PC-9 (cell line): ENCODE measurements at regions not wholly inside any gene's neighbourhood (a gene's known extent, or its start where the extent isn't known, plus 50 kb on each side); places are given as distances from the start of the nearest gene placed in this dataset.

Source experiments
- BruUV-seq: library from RNA; stranded (reverse); fragments of 400-500 nt; replicated peaks from 2 replicates; lab custom pipeline; 2021; lab: Mats Ljungman, UMichigan
- CTCF ChIA-PET: fragments of 300-600 bp; sonication (Branson Sonifier 250); formaldehyde crosslinking; loops from one replicate; lab custom pipeline; 2022; ENCODE audit warnings: antibody characterized with exemption; lab: Charles Lee
- POLR2A ChIA-PET: fragments of 300-600 bp; sonication (Branson Sonifier 250); formaldehyde crosslinking; loops from one replicate; lab custom pipeline; 2022; ENCODE audit warnings: antibody characterized with exemption; ENCODE audit not compliant: unreplicated experiment; lab: Charles Lee
- DNase-seq, 2 experiments: peaks; one replicate each; pipeline versions ENCODE4 v3.0.0 to v3.0.0-alpha.2; 2015 to 2022; ENCODE audit warnings: mixed read lengths in 1 of 2
- H2AFZ ChIP-seq: fragments of 200-600 bp; sonication (generic); 2 replicates; pipeline ENCODE4 v1.8.1; 2017; ENCODE audit warnings: antibody characterized with exemption
- H3F3A ChIP-seq: fragments of 200-600 bp; sonication (generic); 2 replicates; pipeline ENCODE4 v1.8.1; 2017; ENCODE audit warnings: antibody characterized with exemption, mild to moderate bottlenecking, low read depth; ENCODE audit not compliant: insufficient read depth
- H3K27ac ChIP-seq: fragments of 200-600 bp; sonication (generic); 2 replicates; pipeline ENCODE4 v1.6.1; 2016; ENCODE audit warnings: mixed run types
- H3K27me3 ChIP-seq: fragments of 200-600 bp; sonication (generic); 2 replicates; pipeline ENCODE4 v1.6.1; 2016; ENCODE audit warnings: low read depth, mixed run types; ENCODE audit not compliant: insufficient read depth
- H3K36me3 ChIP-seq: fragments of 200-600 bp; sonication (generic); 2 replicates; pipeline ENCODE4 v1.6.1; 2016; ENCODE audit warnings: low read depth, mixed run types
- H3K4me1 ChIP-seq: fragments of 200-600 bp; sonication (generic); replicated peaks from 2 replicates; pipeline ENCODE4 v1.6.1; 2016; ENCODE audit warnings: mixed run types; ENCODE audit not compliant: insufficient read depth
- H3K4me2 ChIP-seq: fragments of 200-600 bp; sonication (generic); 2 replicates; pipeline ENCODE4 v1.6.1; 2017; ENCODE audit warnings: mixed run types
- H3K4me3 ChIP-seq: fragments of 200-600 bp; sonication (generic); 2 replicates; pipeline ENCODE4 v1.6.1; 2016; ENCODE audit warnings: mixed run types
- H3K79me2 ChIP-seq: fragments of 200-600 bp; sonication (generic); 2 replicates; pipeline ENCODE4 v1.6.1; 2017; ENCODE audit warnings: low read depth, mixed run types
- H3K9me2 ChIP-seq: fragments of 200-600 bp; sonication (generic); 2 replicates; pipeline ENCODE4 v1.8.1; 2017; ENCODE audit warnings: mild to moderate bottlenecking; ENCODE audit not compliant: insufficient read depth
- H3K9me3 ChIP-seq: fragments of 200-600 bp; sonication (generic); 2 replicates; pipeline ENCODE4 v1.8.1; 2016; ENCODE audit warnings: low read depth; ENCODE audit not compliant: insufficient read depth
- H4K20me1 ChIP-seq: fragments of 200-600 bp; sonication (generic); 2 replicates; pipeline ENCODE4 v1.8.1; 2017; ENCODE audit not compliant: insufficient read depth
- CTCF ChIP-seq: fragments of 200-600 bp; sonication (generic); conservative IDR thresholded peaks from 2 replicates; pipeline ENCODE4 v1.6.1; 2017; ENCODE audit warnings: mixed run types, antibody characterized with exemption, mild to moderate bottlenecking, moderate library complexity
- EZH2 ChIP-seq: fragments of 200-600 bp; sonication (generic); IDR thresholded peaks from 2 replicates; pipeline ENCODE4 v1.8.0; 2017; ENCODE audit warnings: antibody characterized with exemption, low read depth
- intact Hi-C: fragments of 100-400 bp; cut with micrococcal nuclease; formaldehyde crosslinking; loops from one replicate; pipeline ENCODE4 v1.10.0; 2022; ENCODE audit not compliant: unreplicated experiment

- CTCF ChIA-PET, result no interaction called here
- no TSS peak for BruUV-seq
- intact Hi-C loops, result no loop called here
Measured at GRCh38 chr9:108609897-108610253, 245.9 kb downstream of the ACTL7B start.

GRCh38 chr9:108609227-108609896, 246.4 kb downstream of the ACTL7B start:
- Histone ChIP-seq H3K4me1 (no peaks in the 10 kb centered on the region), H3K9me3 (no peaks in the 10 kb centered on the region), H2AFZ (no peak overlapping the region), H3K4me3 (no peak overlapping the region), H3K36me3 (no peaks in the 10 kb centered on the region), H4K20me1 (no peaks in the 10 kb centered on the region), H3K27me3 (no peaks in the 10 kb centered on the region), H3K9me2 (no peaks in the 10 kb centered on the region), H3F3A (no peaks in the 10 kb centered on the region), H3K79me2 (no peaks in the 10 kb centered on the region), H3K27ac (no peak overlapping the region), H3K4me2 (no peak overlapping the region)
- BruUV-seq, result no TSS peak
- POLR2A ChIA-PET, result no interaction called here
- no peak for TF ChIP-seq EZH2
- TF ChIP-seq CTCF, result no peak
- DNase-seq, result no peak
- CTCF ChIA-PET, result no interaction called here
- intact Hi-C loops, result no loop called here

More at GRCh38 chr9:108609897-108610253, 245.9 kb downstream of the ACTL7B start:
- Histone ChIP-seq H3K9me2 (no peaks in the 10 kb centered on the region), H3K79me2 (no peaks in the 10 kb centered on the region), H4K20me1 (no peaks in the 10 kb centered on the region), H3K9me3 (no peaks in the 10 kb centered on the region), H3F3A (no peaks in the 10 kb centered on the region), H3K4me2 (no peak overlapping the region), H3K36me3 (no peaks in the 10 kb centered on the region), H2AFZ (no peak overlapping the region), H3K27me3 (no peaks in the 10 kb centered on the region), H3K27ac (no peak overlapping the region), H3K4me3 (no peak overlapping the region), H3K4me1 (no peaks in the 10 kb centered on the region)
- POLR2A ChIA-PET, result no interaction called here
- DNase-seq, result no peak
- TF ChIP-seq EZH2 (no peak), CTCF (no peak)

GRCh38 chr9:108607607-108608006, 248.2 kb downstream of the ACTL7B start:
- POLR2A ChIA-PET, result no interaction called here
- BruUV-seq, result no TSS peak
- CTCF ChIA-PET, result no interaction called here
- no peak overlapping the region for H3K4me3 ChIP-seq
- TF ChIP-seq CTCF (no peak), EZH2 (no peak)
- H3K9me2 ChIP-seq, result no peaks in the 10 kb centered on the region
- H4K20me1 ChIP-seq, result no peaks in the 10 kb centered on the region
- no peaks in the 10 kb centered on the region for H3K36me3 ChIP-seq
- no peaks in the 10 kb centered on the region for H3K9me3 ChIP-seq
- H3K4me1 ChIP-seq, result no peaks in the 10 kb centered on the region
- H3K27ac ChIP-seq, result no peak overlapping the region
- H3F3A ChIP-seq, result no peaks in the 10 kb centered on the region
- H3K79me2 ChIP-seq, result no peaks in the 10 kb centered on the region
- DNase-seq, result no peak
- H2AFZ ChIP-seq, result no peak overlapping the region
- intact Hi-C loops, result no loop called here
- H3K27me3 ChIP-seq, result no peaks in the 10 kb centered on the region
- no peak overlapping the region for H3K4me2 ChIP-seq
